NT2/D1 (cell line): ENCODE measurements at regions not wholly inside any gene's neighbourhood (a gene's known extent, or its start where the extent isn't known, plus 50 kb on each side); places are given as distances from the start of the nearest gene placed in this dataset.

Experiments used
- DNase-seq: peaks from one replicate; pipeline ENCODE4 v3.0.0-alpha.2; 2011; ENCODE audit warnings: low read depth, low spot score
- H3K27me3 ChIP-seq: 2 replicates; pipeline ENCODE4 v1.6.0; 2011; ENCODE audit warnings: mild to moderate bottlenecking; ENCODE audit not compliant: insufficient read length, insufficient read depth
- H3K36me3 ChIP-seq: 2 replicates; pipeline ENCODE4 v1.6.1; 2011; ENCODE audit warnings: mild to moderate bottlenecking, low read length, mixed read lengths; ENCODE audit not compliant: insufficient read depth, insufficient read length
- H3K4me1 ChIP-seq: 2 replicates; pipeline ENCODE4 v1.5.1; 2011; ENCODE audit not compliant: insufficient read depth, insufficient read length
- H3K4me3 ChIP-seq: 2 replicates; pipeline ENCODE4 v1.5.1; 2011; ENCODE audit warnings: low read depth; ENCODE audit not compliant: insufficient read length
- H3K9ac ChIP-seq: 2 replicates; pipeline ENCODE4 v1.6.0; 2011; ENCODE audit warnings: low read depth; ENCODE audit not compliant: insufficient read length
- H3K9me3 ChIP-seq: 2 replicates; pipeline ENCODE4 v1.5.1; 2011; ENCODE audit warnings: mild to moderate bottlenecking, low read length; ENCODE audit not compliant: insufficient read depth
- SUZ12 ChIP-seq: IDR thresholded peaks from 2 replicates; pipeline ENCODE4 v1.6.1; 2011; ENCODE audit not compliant: insufficient read length, insufficient read depth; ENCODE audit errors: extremely low read depth
- YY1 ChIP-seq: IDR thresholded peaks from 2 replicates; pipeline ENCODE4 v1.6.1; 2011; ENCODE audit not compliant: insufficient read length, insufficient read depth
- ZNF274 ChIP-seq: IDR thresholded peaks from 2 replicates; pipeline ENCODE4 v1.6.1; 2011; ENCODE audit warnings: mild to moderate bottlenecking, low read depth, low read length

DNA sequence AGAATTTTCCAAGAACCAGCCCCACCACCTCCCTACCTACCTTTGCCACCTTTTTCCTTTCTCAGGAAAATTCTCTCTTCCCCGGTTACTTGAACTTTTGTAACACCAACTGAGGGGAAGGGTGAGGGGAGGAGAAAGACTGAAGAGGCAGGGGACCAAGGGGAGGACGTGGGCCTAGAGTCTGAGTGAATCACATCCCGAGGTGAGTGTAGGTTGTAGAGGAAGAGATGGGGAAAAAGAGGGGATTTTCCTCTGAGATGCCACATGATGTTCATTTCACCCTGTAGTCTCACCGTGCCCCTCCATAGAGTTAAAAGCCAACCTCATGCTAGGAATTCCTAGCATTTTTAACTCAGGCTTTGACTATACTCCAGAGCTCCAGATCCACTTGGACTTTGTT, 311.8 kb downstream of the RPAP3 start:
- no peak for DNase-seq
- H3K4me1 ChIP-seq = no peaks in the 10 kb centered on the region

DNA sequence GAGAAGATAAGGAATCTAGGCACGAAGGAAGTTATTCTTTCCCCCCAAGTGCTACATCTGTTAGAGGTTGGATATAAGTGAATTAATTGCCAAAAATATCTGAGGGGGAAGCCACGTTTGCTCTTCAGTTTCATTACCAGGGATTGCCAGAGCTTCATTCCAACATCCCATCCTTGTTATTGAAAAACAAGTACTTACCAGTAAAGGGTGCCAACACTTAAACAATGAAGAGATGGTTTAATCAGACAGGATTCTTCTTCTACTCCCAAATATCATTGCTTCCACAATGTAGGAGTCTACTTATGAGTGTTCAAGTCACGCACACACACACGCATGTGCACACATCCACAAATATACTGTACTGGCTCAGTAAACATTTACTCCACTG, 312.4 kb downstream of the RPAP3 start:
- TF ChIP-seq SUZ12 (no peak), ZNF274 (no peak)
- Histone ChIP-seq H3K9me3 (peaks cover 18% of the 10 kb centered on the region; the same call in 1 of the 2 replicates), H3K36me3 (no peaks in the 10 kb centered on the region), H3K9ac (no peak overlapping the region), H3K27me3 (no peaks in the 10 kb centered on the region), H3K4me3 (no peak overlapping the region), H3K4me1 (no peaks in the 10 kb centered on the region)
- DNase-seq = no peak

More for the DNA sequence above, 311.8 kb downstream of the RPAP3 start:
- no peaks in the 10 kb centered on the region for H3K36me3 ChIP-seq
- H3K9me3 ChIP-seq = peaks cover 21% of the 10 kb centered on the region; the same call in 1 of the 2 replicates
- no peak overlapping the region for H3K9ac ChIP-seq
- no peaks in the 10 kb centered on the region for H3K27me3 ChIP-seq
- TF ChIP-seq YY1 (no peak), ZNF274 (no peak), SUZ12 (no peak)
- H3K4me3 ChIP-seq = no peak overlapping the region

DNA sequence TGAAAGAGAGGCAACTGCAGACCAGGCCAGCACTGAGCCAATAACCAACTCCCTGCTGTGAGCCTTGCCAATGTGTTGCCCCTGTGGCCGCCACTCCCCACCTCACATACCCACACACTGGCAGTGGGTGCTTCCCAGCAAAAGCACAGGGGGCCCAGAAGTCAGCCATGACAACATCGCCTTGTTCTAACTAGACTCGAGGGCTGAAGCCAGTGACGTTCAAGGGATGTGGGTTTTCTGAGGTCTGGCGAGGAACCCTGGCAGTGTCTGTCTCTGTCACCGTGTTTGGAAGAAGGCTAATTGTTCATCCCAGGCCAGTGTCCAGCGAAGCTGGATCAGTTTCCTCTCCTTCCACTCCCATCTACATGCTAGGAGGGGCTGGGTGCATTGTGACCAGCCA, 311.8 kb upstream of the AMIGO2 start:
- no peaks in the 10 kb centered on the region for H3K27me3 ChIP-seq
- TF ChIP-seq ZNF274 = no peak
- TF ChIP-seq YY1 = no peak
- TF ChIP-seq SUZ12 = no peak
- no peaks in the 10 kb centered on the region for H3K36me3 ChIP-seq
- no peak overlapping the region for H3K9ac ChIP-seq
- H3K4me1 ChIP-seq = no peaks in the 10 kb centered on the region
- no peak for DNase-seq
- H3K9me3 ChIP-seq = peaks cover 6% of the 10 kb centered on the region; the same call in 1 of the 2 replicates
- no peak overlapping the region for H3K4me3 ChIP-seq

DNA sequence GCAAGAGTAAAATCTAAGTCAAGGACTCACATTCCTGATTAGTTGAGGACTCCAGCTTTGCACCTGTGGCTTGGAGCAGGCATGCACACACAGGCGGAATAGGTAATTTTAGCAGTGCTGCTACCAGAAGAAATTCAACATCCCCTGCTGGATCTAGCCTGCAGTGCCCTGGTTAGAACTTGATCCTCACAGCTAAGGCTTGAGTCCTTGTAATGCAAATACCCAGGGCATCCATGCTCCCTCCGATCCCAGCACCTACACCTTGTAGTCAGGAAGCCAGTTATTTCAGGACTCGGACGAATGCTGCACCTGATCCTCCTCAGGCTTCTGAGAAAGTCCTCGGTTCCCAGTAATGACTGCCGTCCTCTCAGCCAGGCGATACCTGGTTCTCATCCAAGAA, 309.0 kb upstream of the AMIGO2 start:
- H3K9ac ChIP-seq = no peak overlapping the region
- H3K4me1 ChIP-seq = peaks cover 3% of the 10 kb centered on the region
- no peak for TF ChIP-seq YY1
- no peak for TF ChIP-seq ZNF274
- TF ChIP-seq SUZ12 = no peak
- H3K9me3 ChIP-seq = no peaks in the 10 kb centered on the region
- H3K36me3 ChIP-seq = no peaks in the 10 kb centered on the region
- no peaks in the 10 kb centered on the region for H3K27me3 ChIP-seq
- no peak overlapping the region for H3K4me3 ChIP-seq
- DNase-seq = peak; percentile 25

DNA sequence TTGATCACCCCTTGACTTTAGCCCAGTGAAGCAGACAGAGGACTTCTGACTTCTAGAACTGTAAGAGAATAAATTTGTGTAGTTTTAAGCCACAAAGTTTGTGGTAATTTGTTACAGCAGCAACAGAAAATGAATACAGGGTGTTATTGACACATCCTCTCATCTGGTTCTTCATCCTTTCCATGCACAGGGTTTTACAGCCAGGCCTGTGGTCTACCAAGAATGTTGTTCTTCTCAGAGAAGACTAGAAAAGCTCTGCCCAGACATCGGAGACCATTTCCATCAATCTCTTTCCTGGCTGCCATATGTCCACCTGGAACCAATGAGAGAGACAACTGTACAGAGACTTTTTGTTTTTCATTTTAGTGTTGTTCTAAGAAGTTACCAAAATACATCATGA, 308.2 kb upstream of the AMIGO2 start:
- peaks cover 3% of the 10 kb centered on the region for H3K4me1 ChIP-seq
- no peak overlapping the region for H3K4me3 ChIP-seq
- H3K9ac ChIP-seq = no peak overlapping the region
- no peaks in the 10 kb centered on the region for H3K9me3 ChIP-seq
- H3K27me3 ChIP-seq = no peaks in the 10 kb centered on the region
- DNase-seq = no peak
- no peaks in the 10 kb centered on the region for H3K36me3 ChIP-seq
- no peak for TF ChIP-seq ZNF274
- TF ChIP-seq YY1 = no peak
- no peak for TF ChIP-seq SUZ12

DNA sequence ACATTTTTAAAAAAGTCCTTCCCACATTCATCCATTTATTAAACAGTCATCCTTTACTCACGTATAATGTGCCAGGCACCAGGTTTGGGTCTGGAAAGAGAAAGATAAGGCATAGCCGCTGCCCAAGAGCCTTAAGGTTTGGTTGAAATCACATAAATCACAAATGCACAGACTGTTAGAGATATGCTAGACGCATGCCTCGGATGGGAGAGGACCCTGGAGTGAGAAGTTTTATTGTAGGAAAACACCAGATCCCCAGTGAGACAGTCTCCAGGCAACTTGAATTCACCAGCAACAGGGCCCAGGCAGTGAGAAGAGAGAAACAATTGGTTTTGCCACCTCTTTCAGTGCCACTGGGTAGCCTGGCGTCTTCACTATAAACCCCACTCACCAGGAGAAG, 305.9 kb upstream of the AMIGO2 start:
- Histone ChIP-seq H3K9me3 (no peaks in the 10 kb centered on the region), H3K4me3 (no peak overlapping the region), H3K9ac (no peak overlapping the region), H3K27me3 (no peaks in the 10 kb centered on the region), H3K36me3 (no peaks in the 10 kb centered on the region), H3K4me1 (peaks cover 3% of the 10 kb centered on the region)
- TF ChIP-seq SUZ12 = no peak
- no peak for TF ChIP-seq ZNF274
- TF ChIP-seq YY1 = no peak
- no peak for DNase-seq

DNA sequence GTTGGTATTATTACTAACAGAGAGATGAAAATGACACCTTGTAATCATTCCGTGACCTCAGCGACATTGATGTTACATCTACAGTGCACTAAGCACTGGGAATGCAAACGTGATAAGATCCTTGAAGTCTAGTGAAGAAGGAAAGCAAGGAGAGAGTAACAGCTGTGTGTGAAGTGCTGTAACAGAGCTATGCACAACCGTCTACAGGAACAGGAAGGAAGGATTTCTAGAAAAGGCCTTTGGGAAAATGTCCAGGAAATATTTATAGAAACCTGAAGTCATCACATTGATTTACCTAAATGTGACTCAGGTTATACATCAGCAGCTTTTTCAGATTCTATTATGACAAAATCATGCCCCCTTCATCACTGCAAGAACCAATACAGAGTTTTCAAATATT, 304.2 kb upstream of the AMIGO2 start:
- no peak overlapping the region for H3K9ac ChIP-seq
- DNase-seq = no peak
- H3K36me3 ChIP-seq = no peaks in the 10 kb centered on the region
- no peak overlapping the region for H3K4me3 ChIP-seq
- peaks cover 3% of the 10 kb centered on the region for H3K4me1 ChIP-seq
- H3K9me3 ChIP-seq = no peaks in the 10 kb centered on the region
- no peak for TF ChIP-seq YY1
- no peak for TF ChIP-seq SUZ12
- no peak for TF ChIP-seq ZNF274
- H3K27me3 ChIP-seq = no peaks in the 10 kb centered on the region

DNA sequence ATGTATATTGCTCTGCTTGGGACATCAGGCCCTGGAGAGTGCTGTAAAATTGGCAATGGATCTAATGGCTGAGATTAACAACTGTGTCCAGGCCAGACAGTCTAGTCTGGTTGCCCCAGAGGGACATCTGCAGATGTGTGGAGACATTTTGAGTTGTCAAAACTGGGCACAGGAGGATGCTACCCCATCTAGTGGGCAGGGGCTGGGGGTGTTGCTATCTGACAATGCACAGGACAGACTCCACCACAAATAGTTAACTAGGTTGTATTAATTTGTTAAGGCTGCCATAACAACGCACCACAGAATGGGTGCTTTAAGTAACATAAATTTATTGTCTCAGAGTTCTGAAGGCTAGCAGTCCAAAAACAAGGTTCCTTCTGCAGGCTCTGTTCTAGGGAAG, 302.5 kb upstream of the AMIGO2 start:
- Histone ChIP-seq H3K4me3 (no peak overlapping the region), H3K36me3 (no peaks in the 10 kb centered on the region), H3K4me1 (peaks cover 3% of the 10 kb centered on the region), H3K27me3 (no peaks in the 10 kb centered on the region), H3K9ac (no peak overlapping the region), H3K9me3 (no peaks in the 10 kb centered on the region)
- TF ChIP-seq YY1 = no peak
- TF ChIP-seq SUZ12 = no peak
- no peak for TF ChIP-seq ZNF274
- no peak for DNase-seq
